ENCODE measurements at regions not wholly inside any gene's neighbourhood (a gene's known extent, or its start where the extent isn't known, plus 50 kb on each side); places are given as distances from the start of the nearest gene placed in this dataset.

DNA sequence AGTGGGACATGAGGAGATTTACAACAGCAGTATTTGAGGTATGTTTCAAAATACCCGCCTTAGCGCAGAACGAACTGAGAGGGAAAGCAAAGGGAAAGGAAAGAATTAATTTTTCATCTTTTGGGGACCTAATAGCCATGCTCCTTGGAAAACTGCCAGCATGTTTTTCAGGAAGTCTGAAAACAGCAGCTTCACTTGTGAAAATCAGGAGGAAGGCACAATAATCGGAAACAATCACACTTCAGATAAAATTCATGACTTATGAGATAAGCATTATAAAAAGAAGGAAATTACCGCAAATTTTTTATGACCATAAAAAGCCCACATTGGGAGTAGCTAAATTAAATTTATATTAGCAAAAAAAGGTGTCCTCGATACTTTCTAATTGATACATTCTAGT is 541.1 kb downstream of the HAO1 start:
- H3K27me3 ChIP-seq (ENCODE audit: low read depth): peaks cover 18% of the 10 kb centered on the region
- TF ChIP-seq CTCF (IDR thresholded peaks at IDR 0.05; ENCODE audit: borderline replicate concordance): no peak
- intact Hi-C loops (cut with micrococcal nuclease): no loop called here
- DNase-seq: no peak
- H3K4me3 ChIP-seq: no peak overlapping the region
- peaks cover 3% of the 10 kb centered on the region for H3K4me1 ChIP-seq
- no peak overlapping the region for H3K27ac ChIP-seq (replicated peaks)
- peaks cover 9% of the 10 kb centered on the region for H3K9me3 ChIP-seq (replicated peaks)
- H3K36me3 ChIP-seq: no peaks in the 10 kb centered on the region

- H3K9me3 ChIP-seq (replicated peaks): peaks cover 9% of the 10 kb centered on the region
- intact Hi-C loops (cut with micrococcal nuclease): no loop called here
- no peak for TF ChIP-seq CTCF (IDR thresholded peaks at IDR 0.05; ENCODE audit: borderline replicate concordance)
These were observed 540.7 kb downstream of the HAO1 start for GRCh38 chr20:7399575-7399974.

GRCh38 chr20:7406671-7407070 is 533.6 kb downstream of the HAO1 start:
- no peak overlapping the region for H3K4me3 ChIP-seq
- no peaks in the 10 kb centered on the region for H3K9me3 ChIP-seq (replicated peaks)
- no peaks in the 10 kb centered on the region for H3K36me3 ChIP-seq
- no peak for TF ChIP-seq CTCF (IDR thresholded peaks at IDR 0.05; ENCODE audit: borderline replicate concordance)
- no peak overlapping the region for H3K27ac ChIP-seq (replicated peaks)
- peaks cover 8% of the 10 kb centered on the region for H3K27me3 ChIP-seq (ENCODE audit: low read depth)
- intact Hi-C loops (cut with micrococcal nuclease): no loop called here
- no peak for DNase-seq
- H3K4me1 ChIP-seq: no peaks in the 10 kb centered on the region

More at GRCh38 chr20:7399575-7399974, 540.7 kb downstream of the HAO1 start:
- DNase-seq: no peak
- Histone ChIP-seq H3K27me3 (ENCODE audit: low read depth) (peaks cover 18% of the 10 kb centered on the region), H3K4me3 (no peak overlapping the region), H3K27ac (replicated peaks) (no peak overlapping the region), H3K4me1 (peaks cover 3% of the 10 kb centered on the region), H3K36me3 (no peaks in the 10 kb centered on the region)

DNA sequence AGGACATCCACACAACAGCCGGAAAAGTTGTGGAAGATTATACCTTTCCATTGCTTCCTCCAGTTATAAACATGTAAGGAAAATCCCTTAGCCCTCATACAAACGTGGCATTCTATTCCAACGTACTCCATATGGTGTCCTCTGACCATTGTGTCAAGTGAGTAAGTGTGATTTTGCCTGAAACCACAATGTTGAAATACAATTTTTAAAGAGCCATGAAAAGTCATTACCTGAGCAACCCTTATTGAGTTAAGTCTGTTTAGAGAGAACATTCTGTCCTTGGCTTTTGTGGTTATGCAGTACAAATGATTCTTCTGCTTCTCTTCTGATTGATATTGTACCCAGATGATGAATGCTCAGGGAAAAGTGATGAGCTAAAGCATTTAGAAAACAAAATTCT is 530.1 kb downstream of the HAO1 start:
- H3K27ac ChIP-seq (replicated peaks): no peak overlapping the region
- no peaks in the 10 kb centered on the region for H3K36me3 ChIP-seq
- no peak for DNase-seq
- H3K4me1 ChIP-seq: no peaks in the 10 kb centered on the region
- H3K4me3 ChIP-seq: no peak overlapping the region
- peaks cover 2% of the 10 kb centered on the region for H3K9me3 ChIP-seq (replicated peaks)
- intact Hi-C loops (cut with micrococcal nuclease): no loop called here
- TF ChIP-seq CTCF (IDR thresholded peaks at IDR 0.05; ENCODE audit: borderline replicate concordance): no peak
- H3K27me3 ChIP-seq (ENCODE audit: low read depth): no peaks in the 10 kb centered on the region

GRCh38 chr20:7411075-7411474 is 529.2 kb downstream of the HAO1 start:
- Histone ChIP-seq H3K27ac (replicated peaks) (no peak overlapping the region), H3K4me1 (no peaks in the 10 kb centered on the region), H3K27me3 (ENCODE audit: low read depth) (no peaks in the 10 kb centered on the region), H3K36me3 (no peaks in the 10 kb centered on the region), H3K9me3 (replicated peaks) (peaks cover 2% of the 10 kb centered on the region), H3K4me3 (no peak overlapping the region)
- TF ChIP-seq CTCF (IDR thresholded peaks at IDR 0.05; ENCODE audit: borderline replicate concordance): no peak
- intact Hi-C loops (cut with micrococcal nuclease): no loop called here
- no peak for DNase-seq

DNA sequence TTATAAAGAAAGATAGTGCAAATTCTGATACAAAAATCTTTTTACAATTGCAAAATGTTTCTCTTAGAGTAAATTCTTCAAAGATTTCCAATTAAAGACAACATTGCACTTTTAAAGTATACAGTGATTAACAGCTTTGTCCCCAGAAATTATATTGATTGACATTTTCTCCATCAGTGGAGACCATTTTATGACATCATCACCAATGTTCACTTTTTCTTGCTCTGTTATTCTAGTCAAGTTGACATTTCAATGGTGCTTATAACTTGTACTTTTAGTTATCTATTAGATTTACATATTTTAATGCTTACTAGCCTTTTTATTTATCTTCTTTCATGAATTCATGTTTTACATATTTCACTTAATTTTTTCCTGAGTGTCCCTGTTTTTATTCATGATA is 524.8 kb downstream of the HAO1 start:
- Histone ChIP-seq H3K4me1 (no peaks in the 10 kb centered on the region), H3K9me3 (replicated peaks) (peaks cover 2% of the 10 kb centered on the region), H3K27me3 (ENCODE audit: low read depth) (no peaks in the 10 kb centered on the region), H3K4me3 (no peak overlapping the region), H3K27ac (replicated peaks) (no peak overlapping the region), H3K36me3 (no peaks in the 10 kb centered on the region)
- TF ChIP-seq CTCF (IDR thresholded peaks at IDR 0.05; ENCODE audit: borderline replicate concordance): no peak
- intact Hi-C loops (cut with micrococcal nuclease): no loop called here
- DNase-seq: no peak
